GM10266 (cell line): ENCODE measurements at regions not wholly inside any gene's neighbourhood (a gene's known extent, or its start where the extent isn't known, plus 50 kb on each side); places are given as distances from the start of the nearest gene placed in this dataset.

Source experiments
- DNase-seq: peaks from one replicate; pipeline ENCODE4 v3.0.0; 2012; ENCODE audit errors: extremely low spot score
- TF ChIP-seq, protein P1 (sequence below): IDR thresholded peaks from 2 replicates; pipeline ENCODE4 v1.5.1; 2012; ENCODE audit warnings: mild to moderate bottlenecking, low read depth; ENCODE audit not compliant: control insufficient read depth, insufficient read depth; ENCODE audit errors: missing control alignments

DNA sequence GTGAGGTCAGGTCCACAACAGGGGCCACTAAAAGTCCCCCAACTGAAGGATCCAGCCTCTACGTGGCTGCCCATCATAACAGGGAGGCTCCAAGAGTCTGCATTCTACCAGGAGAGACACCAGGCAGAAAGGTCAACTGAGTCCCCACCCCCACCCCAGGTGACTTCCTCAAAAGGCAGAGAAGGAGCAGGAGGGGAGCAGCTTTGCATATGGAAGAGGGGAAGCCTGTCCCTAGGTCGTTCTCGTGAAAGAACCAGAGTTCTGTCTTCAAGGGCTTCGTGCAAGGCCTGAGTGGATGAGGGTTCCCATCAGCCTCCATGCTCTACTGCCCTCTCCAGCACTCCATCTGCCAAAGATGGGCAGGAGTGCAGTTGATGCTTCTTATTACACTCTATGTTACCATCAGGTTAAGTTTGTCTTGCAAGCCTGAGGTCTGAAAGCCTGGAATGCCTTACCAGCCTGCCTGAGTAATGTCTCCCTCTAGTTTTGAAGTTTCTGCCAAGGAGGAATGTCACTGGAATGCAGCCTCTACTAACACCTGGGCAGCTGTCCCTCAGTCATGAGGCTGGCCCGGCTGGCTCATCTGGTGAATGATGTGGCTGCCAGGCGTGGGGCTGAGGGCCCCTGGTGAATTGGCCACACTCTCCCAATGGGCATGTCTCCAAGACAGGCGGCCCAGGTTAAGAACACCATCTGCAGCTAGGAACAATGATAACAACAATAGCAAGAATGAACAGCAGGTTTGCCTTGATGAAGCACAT is 54.3 kb upstream of the SMNDC1 start:
- no peak for DNase-seq
- TF ChIP-seq, protein P1, sequence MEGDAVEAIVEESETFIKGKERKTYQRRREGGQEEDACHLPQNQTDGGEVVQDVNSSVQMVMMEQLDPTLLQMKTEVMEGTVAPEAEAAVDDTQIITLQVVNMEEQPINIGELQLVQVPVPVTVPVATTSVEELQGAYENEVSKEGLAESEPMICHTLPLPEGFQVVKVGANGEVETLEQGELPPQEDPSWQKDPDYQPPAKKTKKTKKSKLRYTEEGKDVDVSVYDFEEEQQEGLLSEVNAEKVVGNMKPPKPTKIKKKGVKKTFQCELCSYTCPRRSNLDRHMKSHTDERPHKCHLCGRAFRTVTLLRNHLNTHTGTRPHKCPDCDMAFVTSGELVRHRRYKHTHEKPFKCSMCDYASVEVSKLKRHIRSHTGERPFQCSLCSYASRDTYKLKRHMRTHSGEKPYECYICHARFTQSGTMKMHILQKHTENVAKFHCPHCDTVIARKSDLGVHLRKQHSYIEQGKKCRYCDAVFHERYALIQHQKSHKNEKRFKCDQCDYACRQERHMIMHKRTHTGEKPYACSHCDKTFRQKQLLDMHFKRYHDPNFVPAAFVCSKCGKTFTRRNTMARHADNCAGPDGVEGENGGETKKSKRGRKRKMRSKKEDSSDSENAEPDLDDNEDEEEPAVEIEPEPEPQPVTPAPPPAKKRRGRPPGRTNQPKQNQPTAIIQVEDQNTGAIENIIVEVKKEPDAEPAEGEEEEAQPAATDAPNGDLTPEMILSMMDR: no peak

DNA sequence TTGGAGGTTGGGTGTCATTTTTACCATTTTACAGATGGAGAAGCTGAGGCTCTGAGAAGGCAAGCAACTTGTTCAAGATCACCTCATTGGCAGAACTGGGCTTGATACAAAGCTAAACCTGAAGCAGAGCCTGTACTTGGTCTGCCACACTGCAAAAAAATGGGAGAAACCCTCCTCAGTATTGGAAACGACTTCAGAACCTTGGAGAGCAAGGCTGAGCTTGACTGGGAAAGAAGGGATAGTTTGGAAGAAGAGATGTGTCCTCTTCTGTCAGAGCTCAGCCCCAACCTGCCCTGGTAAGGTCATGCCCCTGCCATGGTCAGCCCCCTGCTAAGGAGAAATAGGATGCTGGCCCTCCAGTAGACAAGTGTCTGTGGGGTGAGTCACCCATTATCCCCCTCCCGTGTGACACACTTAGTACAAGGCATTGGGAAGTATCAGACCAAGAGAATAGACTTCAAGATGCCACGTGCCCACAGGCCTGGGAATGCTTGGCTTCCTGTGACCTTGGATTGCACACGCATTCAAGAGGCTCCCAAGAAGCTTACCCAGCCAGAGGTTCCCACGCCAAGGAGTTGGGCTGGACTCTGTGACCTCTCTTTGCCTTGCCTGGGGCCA is 56.2 kb upstream of the SMNDC1 start:
- TF ChIP-seq, protein P1: no peak

DNA sequence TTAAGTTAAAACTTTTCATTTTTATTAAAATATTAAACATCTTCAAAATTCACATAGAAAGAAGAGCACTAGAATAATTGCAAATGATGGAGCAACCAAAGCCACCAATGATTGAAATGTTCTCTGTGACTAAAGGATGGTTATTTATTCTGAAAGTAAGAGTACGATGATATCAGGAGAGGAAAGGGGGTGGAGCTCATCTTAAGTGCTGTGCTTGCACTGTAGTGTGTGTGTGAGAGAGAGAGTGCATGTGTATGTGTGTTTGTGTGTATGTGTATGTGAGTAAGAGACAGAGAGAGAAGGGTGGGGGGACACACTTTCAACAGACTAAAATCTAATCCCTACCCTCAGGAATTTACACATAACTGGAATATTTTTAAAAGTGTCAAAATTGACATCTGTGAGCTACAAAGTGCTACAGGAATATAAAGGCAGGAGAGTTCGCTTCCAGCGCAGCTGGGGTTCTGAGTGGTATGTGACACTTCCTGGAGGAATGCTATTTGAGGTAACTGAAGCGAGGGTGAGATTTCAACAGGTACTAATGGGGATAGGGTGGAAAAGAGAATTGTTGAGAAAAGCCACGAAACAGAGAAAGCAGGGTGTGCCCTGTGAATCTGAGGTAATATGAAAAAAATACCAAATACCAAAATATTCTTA is 57.2 kb upstream of the SMNDC1 start:
- TF ChIP-seq, protein P1: no peak

More for the DNA sequence above, 56.2 kb upstream of the SMNDC1 start:
- no peak for DNase-seq

DNA sequence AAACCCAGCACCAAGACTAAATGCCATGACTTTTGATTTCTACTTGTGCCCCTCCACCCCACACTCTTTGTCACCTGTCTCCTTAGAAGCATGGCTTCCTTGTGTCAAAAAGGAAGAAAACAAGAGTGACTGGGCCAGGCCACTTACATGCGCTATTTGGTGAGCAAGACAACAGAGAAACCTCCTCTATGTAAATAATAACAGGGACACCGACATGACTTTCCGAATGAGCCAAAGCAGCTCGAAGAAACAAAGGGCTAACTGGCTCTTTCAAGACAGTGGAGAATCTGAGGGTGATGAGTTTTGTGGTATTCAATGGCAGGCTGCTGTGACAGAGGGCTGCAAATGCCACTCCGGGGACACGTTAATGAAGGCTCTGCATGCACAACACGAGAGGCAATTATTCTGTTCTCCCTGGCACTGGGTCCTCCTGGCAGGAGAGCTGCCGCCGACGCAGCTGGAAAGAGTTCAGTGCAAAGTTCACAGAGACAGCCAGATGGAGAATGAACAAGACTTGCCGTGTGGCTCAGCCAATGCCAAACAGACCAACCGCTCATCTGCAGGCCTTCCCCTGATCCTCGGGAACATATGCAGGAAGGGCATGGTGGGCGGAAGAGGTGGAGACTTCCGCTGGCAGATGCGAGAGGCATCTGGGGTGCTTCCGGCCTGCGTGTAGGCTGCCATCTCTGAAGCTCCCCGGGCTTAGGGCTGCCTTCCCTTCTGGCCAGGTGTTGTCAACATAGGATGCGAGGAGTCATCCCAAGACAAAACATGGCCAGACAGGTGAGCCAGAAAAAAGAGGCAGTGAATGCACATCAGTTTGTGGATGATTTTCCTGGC is 59.1 kb upstream of the SMNDC1 start:
- TF ChIP-seq, protein P1: no peak
- DNase-seq: no peak

More for the DNA sequence above, 57.2 kb upstream of the SMNDC1 start:
- DNase-seq: no peak

DNA sequence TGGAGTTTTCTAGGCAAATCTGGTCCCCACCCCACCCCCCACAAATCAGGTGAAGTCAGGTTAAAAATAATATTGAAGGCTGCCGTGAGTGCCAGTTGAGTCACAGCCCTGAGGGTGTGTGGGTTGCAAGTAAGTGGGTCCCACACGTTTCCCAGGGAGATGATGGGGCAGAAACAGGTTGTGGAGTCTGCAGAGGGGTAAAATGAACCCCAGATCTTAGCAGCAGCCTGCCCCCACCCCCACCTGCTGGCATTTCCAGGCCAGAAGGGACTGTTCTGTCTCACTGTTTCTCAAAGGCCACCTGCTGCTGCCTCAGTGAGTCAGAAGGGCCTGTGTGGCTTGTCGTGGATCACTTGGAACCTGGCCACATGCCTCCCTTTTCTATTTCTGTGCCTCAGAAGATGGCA is 59.8 kb upstream of the SMNDC1 start:
- TF ChIP-seq, protein P1: no peak
- DNase-seq: no peak

DNA sequence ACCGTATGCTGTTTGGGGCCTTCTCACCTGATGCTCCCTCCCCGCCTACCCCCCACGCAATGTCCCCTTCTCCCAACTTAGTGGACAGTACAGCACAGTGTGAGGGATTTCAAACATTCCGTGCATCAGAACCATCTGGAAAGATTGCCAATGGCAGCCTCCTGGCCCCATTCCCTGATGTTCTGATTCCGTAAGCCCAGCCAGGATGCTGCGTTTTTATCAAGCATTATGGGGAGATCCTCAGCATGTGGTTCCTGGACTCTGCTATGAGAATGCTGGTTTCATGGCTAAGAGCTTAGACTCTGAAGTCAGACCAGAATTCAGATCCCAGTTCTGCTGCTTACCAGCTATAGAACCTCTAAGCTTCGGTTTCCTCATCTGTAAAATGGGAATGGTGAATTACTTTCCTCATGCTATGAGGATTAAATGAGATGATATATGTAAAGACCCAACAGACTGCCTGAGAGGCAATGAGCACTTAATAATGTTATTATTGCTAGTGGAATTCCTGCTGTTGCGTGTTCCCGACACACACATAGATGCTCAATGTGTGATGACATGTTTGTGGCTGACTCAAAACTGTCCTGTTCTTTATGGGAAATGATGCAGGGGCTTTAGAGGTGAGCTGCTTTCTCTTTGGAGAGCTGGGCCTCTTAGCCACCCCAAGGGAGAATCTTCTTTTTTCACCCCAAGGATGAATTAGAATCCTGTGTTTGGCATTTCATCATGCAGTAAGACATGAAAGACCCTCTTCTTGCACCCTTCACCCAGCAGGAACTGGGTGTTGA is 60.8 kb upstream of the SMNDC1 start:
- TF ChIP-seq, protein P1: no peak

More for the DNA sequence above, 60.8 kb upstream of the SMNDC1 start:
- DNase-seq: no peak
